GM19324 (cell line): ENCODE measurements at regions not wholly inside any gene's neighbourhood (a gene's known extent, or its start where the extent isn't known, plus 50 kb on each side); places are given as distances from the start of the nearest gene placed in this dataset.

Source experiments
- ATAC-seq: cut with Tn5 transposase; IDR thresholded peaks from one replicate; pipeline ENCODE4 v1.9.1; 2021; ENCODE audit warnings: mild to moderate bottlenecking, moderate library complexity; ENCODE audit not compliant: unreplicated experiment, low FRiP score

DNA sequence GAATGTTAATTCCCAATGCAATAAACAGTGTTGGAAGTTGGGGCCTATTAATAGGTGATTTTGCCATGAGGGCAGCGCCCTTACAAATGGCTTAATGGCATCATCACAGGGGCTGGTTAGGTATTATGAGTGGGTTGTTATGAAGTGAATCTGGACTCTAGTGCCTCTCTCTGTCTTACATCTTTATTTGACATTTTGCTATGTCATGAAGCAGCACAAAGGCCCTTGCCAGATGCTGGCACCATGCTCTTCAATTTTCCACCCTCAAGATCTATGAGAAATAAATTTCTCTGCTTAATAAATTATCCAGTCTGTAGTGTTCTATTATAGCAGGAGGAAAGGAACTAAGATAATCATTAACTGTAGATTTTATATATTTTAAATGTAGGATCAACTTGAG lies 1098.7 kb upstream of the NUDT12 start:
- no peak for ATAC-seq

DNA sequence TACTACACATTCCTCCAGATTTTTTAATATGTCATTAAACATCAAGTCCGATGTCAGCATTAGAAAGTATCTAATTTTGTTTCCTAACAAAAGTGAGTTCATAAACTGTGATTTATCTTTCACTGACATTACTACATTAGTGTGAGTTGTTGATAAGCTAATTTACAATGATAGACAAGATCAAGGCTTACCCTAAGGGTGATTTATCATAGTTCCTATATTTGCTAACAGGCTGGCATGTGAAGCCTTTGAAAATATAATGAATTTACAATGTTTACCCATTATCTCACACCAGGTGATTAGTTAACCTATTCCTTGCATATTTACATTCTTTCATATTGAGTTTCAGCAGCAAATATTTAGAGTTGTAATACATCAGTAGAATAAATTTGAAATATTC lies 1096.9 kb upstream of the NUDT12 start:
- ATAC-seq, result no peak

DNA sequence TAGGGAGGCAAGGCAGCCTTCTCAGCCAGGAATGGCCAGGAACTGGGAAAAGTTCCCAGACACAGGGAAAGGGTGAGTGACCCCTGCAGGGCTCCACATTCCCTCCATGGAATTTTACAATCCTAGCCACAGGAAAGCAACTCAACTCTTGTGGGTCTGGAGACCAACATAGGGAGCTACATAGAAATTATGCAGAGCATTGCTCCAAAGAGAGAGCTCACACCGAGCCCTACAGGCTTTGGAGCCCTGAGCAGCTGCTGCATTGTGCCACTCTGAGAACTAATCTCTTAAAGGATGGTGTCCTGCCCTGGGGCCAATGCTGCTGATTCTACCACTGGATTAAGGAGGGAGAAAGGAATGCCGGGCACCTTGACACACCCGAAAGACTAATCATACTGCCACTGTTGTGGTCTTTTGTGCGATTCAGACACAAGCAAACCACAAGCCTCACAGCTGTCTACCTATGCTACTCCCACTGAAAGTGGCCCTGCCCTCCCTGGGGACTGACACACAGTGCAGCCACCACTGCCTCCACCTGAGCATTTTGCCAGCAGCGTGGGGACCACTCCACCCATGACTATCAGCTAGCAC lies 1089.8 kb upstream of the NUDT12 start:
- ATAC-seq, result no peak

DNA sequence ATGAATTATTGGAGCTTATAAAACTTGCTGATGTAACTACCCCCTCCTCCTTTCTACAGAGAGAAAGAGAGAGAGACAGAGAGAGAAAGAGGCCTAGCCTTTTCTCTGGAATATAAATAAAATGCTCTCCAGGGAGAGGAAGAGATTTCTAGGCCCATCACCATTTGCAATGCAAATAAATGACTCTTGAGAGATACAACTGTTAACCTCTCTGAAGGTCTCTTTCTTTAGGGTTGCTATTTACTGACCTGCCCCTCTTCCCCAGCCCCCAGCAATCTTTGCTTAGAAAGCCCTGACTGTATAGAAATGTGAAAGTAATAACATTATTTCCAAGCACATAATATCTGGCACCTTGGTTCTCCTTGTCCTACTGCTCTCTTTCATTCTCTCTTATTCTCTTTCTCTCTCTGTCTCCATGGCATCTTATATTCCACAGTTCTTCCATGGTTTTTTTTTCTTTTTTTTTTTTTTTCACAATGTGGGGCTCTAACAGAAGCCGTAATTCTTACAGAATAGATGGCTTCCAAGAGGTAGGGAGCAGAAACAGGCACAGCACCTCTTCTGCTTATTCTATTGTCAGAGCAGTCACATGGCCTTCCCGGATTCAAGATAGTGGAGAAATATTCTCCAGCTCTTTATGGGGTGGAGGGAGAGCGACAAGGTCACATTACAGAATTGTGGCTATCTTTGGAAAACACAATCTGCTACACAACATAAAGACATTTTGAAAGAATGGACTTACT lies 1087.9 kb upstream of the NUDT12 start:
- no peak for ATAC-seq

DNA sequence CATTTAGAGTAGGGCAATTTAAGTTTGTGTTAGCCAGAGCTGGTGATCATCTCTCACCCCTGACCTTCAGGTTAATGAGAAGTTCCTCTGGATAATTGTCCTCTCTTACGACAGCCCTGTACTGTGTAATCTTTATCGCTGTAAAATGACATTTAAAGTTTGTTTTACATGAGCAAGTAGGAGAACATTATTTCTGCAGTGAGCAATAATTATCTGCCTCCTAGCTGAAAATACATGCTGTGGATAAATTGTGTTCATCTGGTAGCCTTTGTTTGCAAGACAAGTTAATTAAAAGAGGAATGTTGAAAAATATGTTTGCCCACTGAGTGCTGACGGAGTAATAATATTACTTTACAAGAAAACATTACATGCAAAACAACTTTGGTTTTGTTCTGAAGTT lies 1083.8 kb upstream of the NUDT12 start:
- ATAC-seq, result no peak

DNA sequence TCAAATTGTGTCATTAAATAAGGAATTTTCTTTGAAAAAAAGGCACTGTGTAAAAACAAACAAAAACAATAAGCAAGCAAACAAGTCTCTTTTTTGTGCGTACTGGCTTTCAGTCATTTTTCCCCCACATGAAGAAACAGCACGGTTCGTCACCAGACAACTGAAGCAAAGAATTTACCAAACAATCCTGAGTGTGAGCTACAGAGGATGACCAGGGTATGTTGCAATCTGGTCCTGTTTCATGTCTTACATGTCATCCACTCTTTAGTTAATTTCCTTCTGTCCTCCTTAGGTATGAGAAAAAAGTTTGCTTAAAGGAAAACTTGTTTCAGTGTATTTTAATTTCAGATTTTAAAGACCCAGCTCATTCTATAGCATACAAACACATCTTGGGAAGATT lies 1080.7 kb upstream of the NUDT12 start:
- no peak for ATAC-seq

DNA sequence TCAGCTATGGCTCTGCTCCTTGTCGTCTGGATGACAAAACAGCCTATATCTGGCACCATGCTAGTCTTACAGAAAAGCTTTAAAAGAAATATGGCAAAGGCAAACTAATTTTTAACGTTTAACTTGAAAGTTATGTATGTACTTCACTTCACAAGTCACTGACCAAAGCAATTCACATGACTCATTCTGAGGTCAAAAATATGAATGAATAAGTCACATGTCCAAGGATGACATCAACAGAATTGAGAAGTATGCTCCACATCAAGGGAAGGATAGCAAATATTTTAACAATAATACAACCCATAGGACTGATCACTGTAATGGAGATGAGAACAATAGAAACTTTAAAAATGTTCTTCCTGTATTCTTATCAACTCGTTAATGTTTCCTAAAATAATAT lies 1072.6 kb upstream of the NUDT12 start:
- ATAC-seq, result no peak

DNA sequence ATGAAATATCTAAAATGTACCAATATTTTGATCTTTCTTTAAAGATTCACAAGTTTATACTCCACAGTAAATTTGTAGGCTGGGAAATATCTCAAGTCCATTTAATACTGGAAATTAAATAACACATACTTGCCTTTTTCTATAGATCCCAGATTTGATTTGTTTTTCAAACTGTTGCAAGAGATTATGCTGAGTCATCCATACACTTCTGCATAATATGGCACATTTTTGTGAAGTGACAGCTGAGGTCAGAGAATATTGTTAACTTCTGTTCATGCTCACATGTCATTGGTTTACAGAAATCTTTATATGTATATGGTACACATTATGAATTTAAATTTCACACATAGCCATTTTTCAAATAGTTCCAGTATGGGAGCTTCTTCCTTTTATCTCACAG lies 1066.3 kb upstream of the NUDT12 start:
- no peak for ATAC-seq

DNA sequence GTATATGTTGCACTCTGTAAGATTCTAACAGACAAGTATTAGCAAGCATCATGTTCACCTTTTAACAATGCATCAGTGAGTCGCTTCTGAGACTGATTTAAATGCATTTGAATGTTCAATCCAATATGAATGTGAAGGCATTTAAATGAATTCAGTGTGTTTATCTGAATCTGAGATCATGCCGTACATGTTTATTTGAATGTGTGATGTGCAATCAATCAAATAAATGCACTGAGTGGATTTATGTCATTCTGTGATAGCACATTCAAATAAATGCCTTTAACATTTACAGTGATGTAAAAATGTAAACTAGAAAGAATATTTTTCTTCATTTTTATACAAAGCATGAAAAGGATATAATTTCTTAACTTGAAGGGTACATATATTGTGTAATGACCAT lies 1063.5 kb upstream of the NUDT12 start:
- no peak for ATAC-seq

DNA sequence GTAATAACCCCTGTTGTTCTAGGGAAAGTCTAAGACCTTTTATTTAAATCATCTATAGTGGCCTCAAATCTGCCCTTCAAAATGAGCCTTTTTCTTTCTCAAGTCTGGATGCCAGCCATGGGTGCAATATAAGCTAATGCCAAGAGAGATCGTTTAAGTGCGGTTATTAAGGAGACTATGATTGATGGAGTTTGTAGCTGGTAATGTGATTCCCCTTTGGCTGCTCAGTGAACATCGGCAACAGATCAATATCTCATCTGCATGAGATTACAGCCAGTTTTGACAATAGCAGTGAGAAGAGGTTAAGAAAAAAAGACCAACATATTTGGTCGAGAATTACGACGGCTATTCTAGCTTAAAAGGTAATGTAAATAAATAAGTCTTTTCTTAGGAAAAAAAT lies 1049.4 kb upstream of the NUDT12 start:
- ATAC-seq, result no peak

DNA sequence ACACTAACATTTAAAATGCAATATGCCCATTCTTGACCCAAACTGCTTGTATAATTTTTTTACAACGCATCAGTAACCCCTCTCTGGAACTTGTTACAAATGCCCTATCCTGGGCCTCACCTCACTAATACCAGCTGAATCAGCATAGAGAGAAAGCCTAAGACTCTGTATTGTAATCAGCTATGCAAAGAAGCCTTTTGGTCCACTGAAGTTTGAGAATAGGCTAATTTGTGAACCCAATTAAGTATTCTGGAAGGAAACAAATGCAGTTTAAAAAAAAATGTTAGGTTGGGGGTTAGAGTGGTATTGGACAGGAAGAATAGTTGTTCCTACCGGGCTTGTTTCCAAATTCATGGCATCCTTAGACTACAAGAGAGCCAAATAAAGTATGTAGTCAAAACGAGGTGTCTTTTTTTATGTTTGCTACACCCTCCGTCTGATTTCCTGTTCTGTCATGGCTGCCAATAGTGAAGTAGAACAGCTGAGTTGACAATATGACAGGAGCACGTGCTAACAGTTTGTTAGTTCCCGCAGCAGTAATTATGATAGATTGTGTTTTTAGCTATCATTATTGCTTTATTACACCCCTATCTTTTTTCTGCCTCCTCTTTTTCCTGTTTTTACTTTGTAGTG lies 1048.7 kb upstream of the NUDT12 start:
- ATAC-seq, result no peak

DNA sequence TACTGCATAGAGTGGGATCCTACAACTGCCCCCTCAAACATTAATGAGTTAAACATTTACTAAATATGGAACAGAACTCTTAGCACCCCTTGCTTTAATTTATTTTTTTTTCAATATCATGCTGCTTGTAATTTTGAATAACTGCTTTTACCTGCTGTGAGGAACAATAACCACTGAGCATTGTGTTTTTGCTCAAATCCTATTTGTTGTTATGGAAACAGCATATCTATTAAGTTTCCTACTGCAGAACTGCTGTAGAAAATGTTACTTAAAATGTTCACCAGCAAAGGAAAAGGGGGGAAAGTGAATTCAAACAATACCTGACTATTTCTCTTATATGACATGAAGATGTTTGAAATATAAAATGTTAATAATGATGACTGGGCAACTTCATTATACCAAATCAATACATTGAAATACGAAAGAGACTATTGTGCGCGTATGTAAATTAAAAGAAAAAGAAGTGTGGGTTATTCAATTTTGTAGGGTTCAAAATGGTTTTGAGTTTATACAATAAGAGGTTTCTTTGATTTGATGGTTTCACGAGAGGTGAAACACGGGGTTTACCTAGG lies 1043.8 kb upstream of the NUDT12 start:
- ATAC-seq, result no peak

DNA sequence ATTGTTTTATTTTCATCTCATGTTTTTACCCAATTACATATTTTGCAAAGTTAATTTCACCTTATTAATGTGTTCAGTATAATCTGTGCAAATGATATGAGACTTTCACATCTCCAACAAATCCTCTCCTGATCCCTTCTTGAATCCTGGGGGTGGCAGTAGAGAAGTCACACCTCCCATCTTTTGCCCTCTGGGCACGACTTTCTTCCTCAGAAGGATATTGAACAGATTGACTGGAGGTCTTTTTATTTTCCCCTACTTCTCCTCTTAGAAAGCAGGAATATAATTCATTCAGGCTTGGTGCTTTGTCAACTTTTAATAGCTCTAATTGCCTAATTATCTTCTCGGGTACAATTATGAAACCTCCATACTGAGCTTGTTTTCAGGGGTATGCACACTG lies 1037.1 kb upstream of the NUDT12 start:
- no peak for ATAC-seq

DNA sequence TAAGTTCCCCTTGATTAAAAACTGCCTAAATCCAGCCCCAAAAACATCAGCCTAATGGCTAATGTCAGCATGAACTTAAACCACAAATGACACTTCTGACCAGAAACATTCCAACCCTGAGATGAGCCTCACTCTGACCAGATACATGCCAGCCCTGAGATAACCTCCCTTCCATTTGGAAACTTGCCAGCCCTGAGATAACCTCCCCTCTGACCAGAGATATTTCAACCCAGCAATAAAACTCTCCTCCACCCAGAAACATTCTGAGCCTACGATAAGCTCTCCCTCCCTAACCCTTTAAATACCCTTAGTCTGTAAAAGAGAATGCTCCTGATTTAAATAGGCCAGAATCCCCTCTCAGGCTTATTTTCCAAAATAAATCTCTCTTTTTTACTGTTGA lies 1035.7 kb upstream of the NUDT12 start:
- no peak for ATAC-seq

DNA sequence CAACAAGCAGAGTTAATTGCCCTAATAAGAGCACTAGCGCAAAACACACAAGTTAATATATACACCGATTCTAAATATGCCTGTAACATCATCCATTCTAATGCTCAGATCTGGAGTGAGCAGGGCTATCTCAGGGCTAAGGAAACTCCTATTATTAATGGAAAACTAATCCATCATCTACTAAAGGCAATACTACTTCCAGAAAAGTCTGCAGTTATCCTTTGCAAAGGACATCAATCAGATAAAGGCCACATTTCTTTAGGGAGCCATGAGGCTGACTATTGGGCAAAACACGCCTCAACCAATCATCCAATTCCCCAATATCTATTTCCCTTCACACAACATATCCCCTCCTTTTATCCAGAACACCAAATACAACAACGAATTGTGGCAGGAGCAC lies 1032.3 kb upstream of the NUDT12 start:
- no peak for ATAC-seq

DNA sequence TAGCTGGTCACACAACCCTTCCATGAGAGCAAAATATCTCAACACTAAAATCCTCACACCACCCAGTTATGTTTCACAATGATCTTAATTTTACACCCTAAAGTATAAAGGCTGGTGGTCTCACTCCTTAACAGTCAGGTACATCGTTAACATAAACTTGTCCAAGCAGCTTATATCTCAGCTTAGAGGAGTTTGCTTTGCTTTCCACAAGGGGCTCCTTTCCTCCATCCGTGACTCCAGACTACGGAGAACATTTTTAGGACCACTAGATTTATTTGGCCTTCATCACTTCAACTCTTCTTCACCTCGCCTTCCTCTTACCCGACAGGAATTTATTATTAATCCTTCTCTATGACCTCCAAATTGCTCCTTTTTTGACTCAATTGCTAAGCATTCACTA lies 1014.1 kb upstream of the NUDT12 start:
- ATAC-seq, result no peak

DNA sequence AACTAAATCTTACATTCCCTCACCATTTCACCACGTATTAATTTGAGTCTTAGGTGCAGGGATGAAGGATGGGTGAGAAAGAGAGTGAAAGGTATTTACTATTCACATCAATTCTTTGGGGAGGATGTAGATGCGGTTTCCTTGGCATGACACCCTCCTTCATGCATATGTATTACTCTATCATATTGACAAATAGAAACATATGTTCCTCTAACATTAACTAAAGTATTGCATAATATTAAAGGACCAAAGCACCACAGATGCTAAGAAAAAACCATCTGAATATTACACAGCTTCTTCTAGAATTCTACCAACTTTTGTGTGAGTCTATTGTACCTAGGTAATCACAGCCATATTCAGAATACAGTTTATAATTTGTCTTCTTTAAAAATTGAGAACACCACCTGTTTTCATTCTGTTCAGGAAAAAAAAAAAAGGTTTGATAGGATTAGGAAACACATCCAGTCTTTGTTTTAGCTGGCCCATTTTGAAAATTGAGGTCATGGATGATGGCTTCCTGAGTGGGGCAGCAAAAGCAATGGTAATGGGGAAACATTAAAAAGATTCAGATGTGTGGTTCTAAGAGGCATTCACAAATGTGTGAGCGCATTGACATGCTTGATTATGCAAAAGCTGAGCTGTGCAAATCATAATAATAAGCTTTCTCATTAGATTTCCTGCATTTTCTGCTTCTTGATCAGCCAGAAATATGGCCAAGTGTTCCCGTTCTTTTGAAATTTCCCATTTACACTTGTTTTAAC lies 1011.5 kb upstream of the NUDT12 start:
- no peak for ATAC-seq

DNA sequence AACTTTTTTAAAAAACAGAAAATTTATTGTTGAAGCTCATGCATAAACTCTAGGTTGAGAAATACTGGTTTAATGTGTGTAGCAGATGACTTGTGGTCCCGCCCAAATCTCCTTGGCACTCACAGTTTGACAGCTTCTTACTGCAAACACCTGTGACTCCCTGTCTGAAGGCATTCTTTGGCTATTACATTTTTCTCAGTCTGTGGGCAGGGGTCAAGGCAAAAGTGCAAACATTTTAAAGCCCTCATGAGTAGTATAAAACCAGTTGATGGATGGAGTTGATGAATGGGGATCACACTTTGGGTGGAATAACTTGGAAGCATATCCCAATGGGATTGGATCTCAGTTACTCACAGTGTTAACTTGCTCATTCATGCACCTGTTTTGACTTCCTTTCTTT lies 1007.0 kb upstream of the NUDT12 start:
- no peak for ATAC-seq

DNA sequence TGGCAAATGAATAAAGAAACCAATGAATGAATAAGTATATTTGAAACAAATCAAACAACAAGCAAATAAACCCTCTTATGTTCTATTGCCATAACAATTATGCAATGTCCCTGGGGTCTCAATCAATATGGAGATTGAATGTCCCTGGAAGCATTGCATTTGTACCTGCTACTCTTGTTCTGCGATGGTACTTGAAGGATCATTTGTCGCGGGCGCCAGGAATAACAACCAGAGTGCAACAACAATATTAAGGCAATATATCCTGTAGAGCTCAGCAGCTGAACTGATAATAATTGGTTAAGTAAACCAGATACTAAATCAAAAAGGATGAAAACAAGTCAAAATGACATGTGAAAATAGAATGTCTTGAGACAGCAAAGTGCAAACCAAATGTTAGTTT lies 1001.9 kb upstream of the NUDT12 start:
- ATAC-seq, result no peak

DNA sequence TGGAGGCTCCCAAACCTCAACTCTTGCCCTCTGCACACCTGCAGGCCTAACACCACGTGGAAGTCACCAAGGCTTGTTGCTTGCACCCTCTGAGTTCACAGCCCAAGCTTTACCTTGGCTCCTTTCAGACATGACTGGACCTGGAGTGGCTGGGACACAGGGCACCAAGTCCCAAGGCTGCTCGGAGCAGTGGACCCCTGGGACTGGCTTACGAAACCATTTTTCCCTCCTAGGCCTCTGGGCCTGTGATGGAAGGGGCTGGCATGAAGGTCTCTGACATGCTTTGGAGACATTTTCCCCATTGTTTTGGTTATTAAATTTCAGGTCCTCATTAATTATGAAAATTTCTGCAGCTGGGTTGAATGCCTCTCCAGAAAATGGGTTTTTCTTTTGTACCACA lies 994.4 kb upstream of the NUDT12 start:
- no peak for ATAC-seq

DNA sequence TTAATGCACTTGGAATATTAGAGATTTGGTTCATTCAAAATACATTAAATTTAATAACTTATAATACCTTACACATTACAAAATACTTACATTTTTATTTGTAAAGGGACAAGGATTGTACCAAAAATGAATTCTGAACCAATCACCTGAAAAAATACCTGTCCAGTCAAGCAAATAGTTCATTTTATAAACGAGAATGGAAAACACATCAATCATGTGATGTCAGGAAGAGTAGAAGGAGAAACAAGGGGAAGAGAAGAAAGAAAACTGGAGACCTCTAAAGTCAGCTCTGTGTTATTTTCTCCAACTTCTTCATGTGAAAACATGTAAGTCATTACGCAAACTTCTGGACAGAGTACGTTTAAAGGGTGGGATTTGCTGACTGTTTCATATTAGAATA lies 989.0 kb upstream of the NUDT12 start:
- no peak for ATAC-seq
